ENCODE measurements at regions not wholly inside any gene's neighbourhood (a gene's known extent, or its start where the extent isn't known, plus 50 kb on each side); places are given as distances from the start of the nearest gene placed in this dataset.

GRCh38 chr2:128626760-128627511 lies 308.3 kb upstream of the HS6ST1 start:
- POLR2A ChIA-PET: interaction anchor here (0.6 kb wide), 1 partner anchor 698 kb away, joined by 3 read pairs; no protein-coding TSS in a partner anchor
- Histone ChIP-seq H3K9me3 (no peaks in the 10 kb centered on the region), H3F3A (replicated peaks; ENCODE audit: insufficient read depth) (no peaks in the 10 kb centered on the region), H4K20me1 (ENCODE audit: insufficient read depth) (no peaks in the 10 kb centered on the region), H3K9me2 (no peaks in the 10 kb centered on the region), H2AFZ (ENCODE audit: low read depth) (no peak overlapping the region), H3K9ac (no peak overlapping the region), H3K27ac (ENCODE audit: low read depth in 2 of 2, low read length in 1 of 2) (no peak overlapping the region), H3K4me1 (ENCODE audit: control insufficient read depth in 1 of 2, insufficient read depth in 2 of 2, low read depth in 1 of 2, low read length in 1 of 2) (peaks cover 0 to 7% of the 10 kb centered on the region in 2 experiments; a peak in 2 of 4 replicates), H3K27me3 (ENCODE audit: insufficient read depth) (no peaks in the 10 kb centered on the region), H3K36me3 (replicated peaks in 1 of 2; ENCODE audit: control insufficient read depth in 1 of 2, insufficient read depth in 2 of 2, low read length in 1 of 2) (no peaks in the 10 kb centered on the region), H3K4me3 (ENCODE audit: low read depth in 2 of 2, low read length in 1 of 2) (no peak overlapping the region), H3K4me2 (no peak overlapping the region), H3K79me2 (ENCODE audit: insufficient read depth) (no peaks in the 10 kb centered on the region)
- TF ChIP-seq TAF1 (IDR thresholded peaks at IDR 0.05; ENCODE audit: borderline replicate concordance, low read depth, low read length): no peak
- TF ChIP-seq USF1 (IDR thresholded peaks at IDR 0.05; ENCODE audit: borderline replicate concordance, low read depth): no peak
- no peak for TF ChIP-seq FOXM1 (IDR thresholded peaks at IDR 0.05; ENCODE audit: low read depth)
- no peak for TF ChIP-seq YY1 (IDR thresholded peaks at IDR 0.05; ENCODE audit: low read depth)
- TF ChIP-seq CHD2 (IDR thresholded peaks at IDR 0.05; ENCODE audit: low read length, partially characterized antibody): no peak
- TF ChIP-seq REST (IDR thresholded peaks at IDR 0.05; ENCODE audit: low read depth, low read length): no peak
- TF ChIP-seq EZH2phosphoT487 (IDR thresholded peaks at IDR 0.05; ENCODE audit: borderline replicate concordance, low read depth): no peak
- no peak for TF ChIP-seq SIN3A (IDR thresholded peaks at IDR 0.05; ENCODE audit: borderline replicate concordance, low read depth, low read length)
- TF ChIP-seq MAX (IDR thresholded peaks at IDR 0.05; ENCODE audit: low read depth): no peak
- TF ChIP-seq MXI1 (IDR thresholded peaks at IDR 0.05; ENCODE audit: low read depth, low read length): no peak
- TF ChIP-seq POLR2AphosphoS5 (IDR thresholded peaks at IDR 0.05; ENCODE audit: low read depth, low read length): no peak
- no peak for TF ChIP-seq FOXJ3 (CRISPR knock-in tag; IDR thresholded peaks at IDR 0.05)
- TF ChIP-seq MEF2A (IDR thresholded peaks at IDR 0.05; ENCODE audit: borderline replicate concordance, low read depth): no peak
- TF ChIP-seq FOSL2 (IDR thresholded peaks at IDR 0.05; ENCODE audit: borderline replicate concordance, low read depth): no peak
- no peak for TF ChIP-seq USF2 (IDR thresholded peaks at IDR 0.05; ENCODE audit: borderline replicate concordance, low read depth, low read length)
- no peak for TF ChIP-seq RAD21 (IDR thresholded peaks at IDR 0.05; ENCODE audit: low read length)
- TF ChIP-seq NRF1 (IDR thresholded peaks at IDR 0.05; ENCODE audit: low read depth, low read length): no peak
- TF ChIP-seq NFIC (IDR thresholded peaks at IDR 0.05; ENCODE audit: borderline replicate concordance): no peak
- TF ChIP-seq RXRA (IDR thresholded peaks at IDR 0.05; ENCODE audit: borderline replicate concordance, low read depth): no peak
- 43% methylated on average over 17 of the region's 20 CpGs for WGBS (ENCODE audit: low lambda C conversion rate)
- CTCF ChIA-PET: no interaction called here
- DNase-seq: no peak

All from SK-N-SH (cell line).